Epidermal melanocyte (primary cell): ENCODE measurements at regions not wholly inside any gene's neighbourhood (a gene's known extent, or its start where the extent isn't known, plus 50 kb on each side); places are given as distances from the start of the nearest gene placed in this dataset.
"Not testable (repeated sequence)": the region's sequence is repeated elsewhere in the genome, so short reads cannot be mapped to it uniquely, and the experiment has no call there.

Experiments
- DNase-seq: peaks from one replicate; pipeline ENCODE4 v3.0.0; 2011; ENCODE audit warnings: low spot score; ENCODE audit not compliant: insufficient read length

- no peak for DNase-seq
Measured at GRCh38 chr16:59459806-59460205, 725.7 kb upstream of the GOT2 start.

GRCh38 chr16:59455497-59455896, 721.4 kb upstream of the GOT2 start:
- DNase-seq = no peak

- DNase-seq = not testable (repeated sequence)
Measured at GRCh38 chr16:59450513-59450912, 716.4 kb upstream of the GOT2 start.

- no peak for DNase-seq
Measured at GRCh38 chr16:59440502-59440901, 706.4 kb upstream of the GOT2 start.

DNA sequence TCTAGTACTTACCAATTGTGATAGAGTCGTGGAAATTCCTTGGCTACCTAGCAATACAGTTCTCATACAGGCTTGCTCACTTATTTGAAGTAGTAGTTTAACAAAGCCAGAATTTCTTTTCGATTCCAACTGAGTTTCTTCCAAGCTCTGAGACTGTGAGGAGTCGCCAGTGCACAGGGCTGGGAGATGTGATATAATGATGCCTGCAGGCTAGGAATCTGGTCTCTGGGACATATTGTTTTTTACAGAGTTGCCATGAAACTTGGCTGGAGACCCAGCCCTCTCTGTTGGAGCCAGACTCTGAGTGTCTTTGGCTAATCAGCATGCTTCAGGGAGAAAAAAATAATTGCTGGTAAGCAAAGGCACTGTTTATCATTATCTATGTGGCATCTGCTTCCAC, 698.8 kb upstream of the GOT2 start:
- no peak for DNase-seq

- DNase-seq = no peak
Measured at GRCh38 chr16:59432276-59432675, 698.2 kb upstream of the GOT2 start.

- no peak for DNase-seq
Measured at GRCh38 chr16:59424714-59425273, 690.7 kb upstream of the GOT2 start.

DNA sequence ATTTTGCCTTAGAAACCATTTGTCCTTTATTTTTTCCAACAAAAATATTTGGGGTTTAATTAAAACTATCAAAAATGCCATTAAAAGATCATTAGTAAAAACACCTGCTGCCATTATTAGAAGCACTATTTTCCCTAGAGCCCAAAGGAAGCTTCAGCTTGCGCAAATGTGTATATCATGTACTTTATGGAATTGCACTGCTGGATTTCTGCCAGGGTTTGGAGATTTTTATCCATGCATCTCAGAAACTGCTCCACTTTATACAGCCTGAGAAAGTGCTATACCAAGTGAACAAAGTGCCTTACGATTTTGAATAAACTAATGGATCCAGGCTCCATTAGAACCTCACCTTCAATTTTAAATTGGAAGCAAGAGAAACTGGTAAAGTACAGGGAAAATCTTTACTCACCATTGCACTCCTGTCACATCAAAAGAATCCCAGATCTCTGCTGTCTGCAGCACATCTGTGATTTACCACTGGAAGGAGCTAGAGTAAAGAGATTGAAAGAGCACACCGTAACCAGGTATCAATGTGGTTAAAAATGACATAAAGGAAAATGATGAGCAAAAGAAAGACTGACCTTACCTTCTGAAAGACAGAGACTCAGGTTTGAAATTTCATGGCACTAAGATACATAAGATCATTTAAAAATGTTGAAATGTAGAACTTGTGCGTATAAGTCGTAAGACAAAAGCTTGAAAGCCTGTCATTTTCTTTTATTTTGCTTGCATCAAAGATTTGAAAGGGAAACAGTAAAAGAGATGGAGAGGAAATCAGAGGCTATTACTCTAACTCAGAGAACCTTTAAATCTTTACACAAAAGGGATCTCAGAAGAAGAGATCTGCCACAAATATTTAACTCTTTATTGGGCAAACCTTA, 678.1 kb upstream of the GOT2 start:
- DNase-seq = no peak

- DNase-seq = no peak
Measured at GRCh38 chr16:59410451-59410850, 676.3 kb upstream of the GOT2 start.

DNA sequence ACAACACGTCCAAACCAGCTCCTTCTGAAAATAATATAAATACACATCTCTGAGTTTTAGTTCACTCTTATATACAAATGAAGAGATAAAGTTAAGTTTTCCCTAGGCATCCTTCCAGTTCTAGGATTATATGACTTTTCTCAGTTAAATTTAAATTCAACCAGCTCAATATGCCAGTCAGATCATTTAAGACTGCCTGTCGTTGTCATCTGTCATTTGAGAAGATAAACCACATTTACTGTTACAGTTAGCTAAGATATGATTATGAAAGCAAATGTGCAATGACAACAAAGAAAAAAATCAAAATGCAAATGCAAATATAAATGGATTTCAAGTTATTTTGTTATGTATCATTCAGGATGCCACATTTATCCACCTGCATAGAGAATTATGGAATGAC, 671.7 kb upstream of the GOT2 start:
- no peak for DNase-seq

- DNase-seq = no peak
Measured at GRCh38 chr16:59404509-59404908, 670.4 kb upstream of the GOT2 start.

DNA sequence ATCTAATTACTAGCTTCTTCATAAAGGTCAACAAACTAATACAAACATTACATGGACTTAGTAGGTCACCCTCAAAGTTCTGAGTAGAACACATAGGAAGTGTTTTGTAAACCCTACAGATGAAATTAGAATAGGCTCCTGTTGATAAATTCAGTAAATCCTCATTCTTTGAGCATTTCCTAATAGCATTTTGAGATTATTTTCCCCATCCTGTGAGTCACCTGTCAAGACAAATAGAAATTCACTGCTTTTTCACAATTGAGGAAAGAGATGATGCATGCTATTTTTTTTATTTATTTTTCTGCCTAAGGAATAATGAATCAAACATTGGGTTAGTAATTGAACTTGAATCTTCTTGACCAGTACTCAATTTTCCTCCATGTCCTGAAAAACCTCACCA, 666.7 kb upstream of the GOT2 start:
- no peak for DNase-seq

- DNase-seq = no peak
Measured at GRCh38 chr16:59397638-59398037, 663.5 kb upstream of the GOT2 start.

DNA sequence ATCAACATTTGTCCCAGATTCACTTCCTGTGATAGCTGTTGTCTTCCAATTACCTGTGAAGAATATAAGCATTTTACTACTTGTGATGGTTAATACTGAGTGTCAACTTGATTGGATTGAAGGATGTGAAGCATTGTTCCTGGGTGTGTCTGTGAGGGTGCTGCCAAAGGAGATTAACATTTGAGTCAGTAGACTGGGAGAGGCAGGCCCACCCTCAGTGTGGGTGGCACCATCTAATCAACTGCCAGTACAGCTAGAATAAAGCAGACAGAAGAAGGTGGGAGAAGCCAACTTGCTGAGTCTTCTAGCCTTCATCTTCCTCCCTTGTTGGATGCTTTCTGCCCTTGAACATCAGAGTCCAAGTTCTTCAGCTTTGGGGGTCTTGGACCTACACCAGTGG, 660.4 kb upstream of the GOT2 start:
- no peak for DNase-seq

DNA sequence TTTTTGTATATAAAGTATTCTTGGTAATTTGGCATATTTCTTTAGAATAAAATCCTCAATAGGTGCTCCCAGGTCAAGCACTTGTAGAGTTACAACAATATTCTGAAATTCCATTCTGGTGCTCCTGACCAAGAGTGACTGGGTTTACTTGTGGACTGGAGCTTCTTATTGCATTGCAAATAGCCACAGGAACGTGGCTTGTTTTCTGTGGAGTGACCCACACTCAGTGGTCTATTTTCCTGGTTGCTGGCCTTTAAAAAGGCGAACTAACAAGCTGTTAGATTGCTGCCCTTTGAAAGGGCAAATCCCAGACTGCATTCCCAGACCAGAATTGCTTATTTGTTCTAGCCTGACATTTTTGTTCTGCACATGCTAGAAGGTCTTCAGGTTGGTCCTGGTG, 658.8 kb upstream of the GOT2 start:
- DNase-seq = no peak

DNA sequence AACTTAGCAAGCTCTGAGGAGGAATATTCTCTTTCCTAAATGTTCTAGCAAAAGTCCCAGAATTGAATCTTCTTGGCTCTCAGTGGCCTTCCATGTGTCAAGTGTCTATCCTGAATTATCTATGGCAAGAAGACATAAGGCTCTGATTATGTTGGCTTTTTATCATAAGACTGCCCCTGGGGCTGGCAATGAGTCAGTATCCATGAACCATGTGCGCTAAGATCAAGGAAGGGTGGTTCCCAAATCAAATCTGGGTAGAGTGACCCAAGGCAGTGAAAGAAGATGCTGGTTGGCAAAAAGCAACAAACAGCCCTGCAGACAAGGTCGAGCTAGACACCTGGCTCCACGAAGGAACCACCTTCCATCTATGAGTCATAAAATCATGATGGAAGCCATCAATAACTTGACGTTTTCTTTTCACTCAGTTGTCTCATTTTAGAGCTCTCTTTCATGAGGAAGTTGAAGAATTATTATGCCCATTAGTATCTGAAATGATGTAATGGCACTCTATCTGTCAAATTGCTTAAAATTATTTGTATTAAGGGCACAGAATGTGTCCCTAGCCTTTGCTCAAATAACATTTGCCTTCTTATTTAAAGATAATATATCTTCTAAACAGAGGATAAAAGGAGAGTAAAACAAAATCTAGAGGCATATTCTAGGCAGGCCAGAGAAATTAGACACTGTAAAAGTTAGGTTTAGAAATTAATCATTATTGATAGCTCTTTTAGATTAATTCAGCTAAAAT, 657.7 kb upstream of the GOT2 start:
- no peak for DNase-seq

GRCh38 chr16:59385959-59386358, 651.8 kb upstream of the GOT2 start:
- DNase-seq = peak; percentile 65

DNA sequence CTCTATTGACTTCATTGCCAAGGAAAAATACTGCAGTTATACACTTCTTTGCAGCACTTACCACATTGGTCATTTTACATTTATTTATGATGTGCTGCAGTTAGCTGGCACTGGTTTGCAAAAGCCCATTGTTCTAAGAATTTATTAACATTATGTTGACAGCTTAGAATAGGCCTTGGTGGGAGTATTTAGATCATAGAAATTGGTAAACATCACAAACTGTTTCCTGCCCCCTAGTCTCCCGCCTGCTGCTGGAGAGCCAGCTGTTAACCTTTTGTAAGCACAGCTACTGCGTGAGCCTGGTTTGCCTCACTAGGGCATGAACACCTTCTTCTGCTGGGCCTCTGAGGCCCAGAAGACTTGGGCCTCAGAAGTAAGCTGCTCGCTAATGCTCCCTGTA, 651.4 kb upstream of the GOT2 start:
- DNase-seq = no peak

GRCh38 chr16:59373632-59374031, 639.5 kb upstream of the GOT2 start:
- DNase-seq = no peak

DNA sequence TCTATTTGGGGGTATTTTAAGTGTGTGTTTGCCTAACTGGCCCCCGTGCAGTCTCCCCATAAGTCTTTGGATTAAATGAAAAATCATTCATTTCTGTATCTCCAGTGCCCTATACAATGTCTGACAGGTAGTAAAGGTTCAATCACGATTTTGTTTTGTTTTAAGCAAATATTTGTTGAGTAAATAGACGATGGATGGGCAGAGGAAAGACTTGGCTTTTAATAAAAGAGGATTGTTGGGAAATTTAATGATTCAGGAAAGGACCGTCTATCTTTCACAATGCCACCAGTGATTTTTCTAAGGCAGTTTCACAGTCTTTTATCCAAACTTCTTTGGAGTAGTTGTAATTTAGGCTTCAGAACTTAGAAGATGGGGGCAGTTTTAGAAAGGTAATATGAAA, 636.6 kb upstream of the GOT2 start:
- DNase-seq = no peak

DNA sequence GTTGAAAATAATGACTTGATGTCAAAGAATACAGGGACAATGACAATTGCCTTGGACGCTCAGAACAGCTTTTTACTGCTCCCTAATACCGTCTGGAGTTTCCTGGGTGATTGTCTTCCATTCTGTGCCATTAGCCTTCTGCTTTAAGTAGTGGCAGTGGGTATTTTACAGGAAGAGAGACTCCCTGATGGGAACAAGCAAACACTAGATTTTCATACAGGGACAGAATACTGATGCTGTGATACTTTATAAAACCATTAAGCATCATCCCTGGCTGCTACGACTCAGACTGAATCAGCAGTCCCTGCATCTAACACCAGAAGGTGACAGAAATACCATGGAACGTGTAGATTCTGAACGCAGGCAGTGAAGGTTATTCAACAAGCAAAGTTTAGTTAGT, 635.4 kb upstream of the GOT2 start:
- no peak for DNase-seq

- DNase-seq = no peak
Measured at GRCh38 chr16:59368586-59368985, 634.5 kb upstream of the GOT2 start.
